IMR-90 (cell line): ENCODE measurements at regions not wholly inside any gene's neighbourhood (a gene's known extent, or its start where the extent isn't known, plus 50 kb on each side); places are given as distances from the start of the nearest gene placed in this dataset.

ENCODE experiments used
- ATAC-seq: fragments of 200-7000 bp; cut with Tn5 transposase; 2 replicates; pipeline ENCODE4 v1.9.1; 2020; ENCODE audit warnings: low read depth, mild to moderate bottlenecking, moderate library complexity
- BruUV-seq: library from RNA; stranded (reverse); fragments of 400-500 nt; replicated peaks from 2 replicates; lab custom pipeline; 2021; lab: Mats Ljungman, UMichigan
- CTCF ChIA-PET: fragments of 300-600 bp; formaldehyde crosslinking; extraction: SDS; loops from one replicate; lab custom pipeline; 2021; ENCODE audit warnings: antibody characterized with exemption; lab: Yijun Ruan, JAX
- POLR2A ChIA-PET: fragments of 300-600 bp; sonication (Branson Sonifier 250); formaldehyde crosslinking; loops from one replicate; lab custom pipeline; 2022; ENCODE audit warnings: antibody characterized with exemption; ENCODE audit not compliant: unreplicated experiment; lab: Charles Lee
- DNase-seq: peaks from one replicate; pipeline ENCODE4 v3.0.0; 2013
- H2AFZ ChIP-seq: replicated peaks from 2 replicates; pipeline ENCODE3; 2013; ENCODE audit warnings: low read length, mild to moderate bottlenecking; ENCODE audit not compliant: poor library complexity
- H2AK5ac ChIP-seq: 2 replicates; pipeline ENCODE4 v1.6.1; 2013; ENCODE audit warnings: low read depth, low read length, inconsistent platforms
- H2AK9ac ChIP-seq: replicated peaks from 2 replicates; pipeline ENCODE3; 2013; ENCODE audit warnings: mild to moderate bottlenecking, low read depth, low read length, moderate library complexity; ENCODE audit not compliant: poor library complexity
- H2BK120ac ChIP-seq: 2 replicates; pipeline ENCODE4 v1.6.1; 2013; ENCODE audit warnings: low read depth, low read length, inconsistent platforms
- H2BK15ac ChIP-seq: 3 replicates; pipeline ENCODE4 v1.6.1; 2013; ENCODE audit warnings: low read depth, low read length, inconsistent platforms
- H2BK20ac ChIP-seq: 2 replicates; pipeline ENCODE4 v1.6.1; 2013; ENCODE audit warnings: low read depth, mild to moderate bottlenecking, inconsistent platforms, low read length, moderate library complexity
- H2BK5ac ChIP-seq: 2 replicates; pipeline ENCODE4 v1.6.1; 2013; ENCODE audit warnings: mild to moderate bottlenecking, low read depth, low read length, inconsistent platforms; ENCODE audit not compliant: poor library complexity, severe bottlenecking
- H3K14ac ChIP-seq: replicated peaks from 2 replicates; pipeline ENCODE4 v1.6.1; 2013; ENCODE audit warnings: low read depth, low read length, inconsistent platforms
- H3K18ac ChIP-seq: 2 replicates; pipeline ENCODE4 v1.6.1; 2013; ENCODE audit warnings: low read depth, low read length, control low read depth
- H3K23ac ChIP-seq: 2 replicates; pipeline ENCODE4 v1.6.1; 2013; ENCODE audit warnings: low read depth, low read length, inconsistent platforms
- H3K27ac ChIP-seq: 2 replicates; pipeline ENCODE4 v1.5.1; 2013; ENCODE audit warnings: mild to moderate bottlenecking, control low read depth, low read length; ENCODE audit not compliant: insufficient read depth
- H3K27me3 ChIP-seq: 2 replicates; pipeline ENCODE4 v1.6.1; 2013; ENCODE audit warnings: low read length; ENCODE audit not compliant: control insufficient read depth, insufficient read depth
- H3K36me3 ChIP-seq: 2 replicates; pipeline ENCODE4 v1.6.1; 2013; ENCODE audit warnings: low read length, mixed read lengths; ENCODE audit not compliant: control insufficient read depth, insufficient read depth
- H3K4ac ChIP-seq: 2 replicates; pipeline ENCODE4 v1.6.1; 2013; ENCODE audit warnings: low read depth, low read length, inconsistent platforms
- H3K4me1 ChIP-seq: 2 replicates; pipeline ENCODE4 v1.6.1; 2013; ENCODE audit warnings: low read length, mixed read lengths; ENCODE audit not compliant: control insufficient read depth, insufficient read depth
- H3K4me2 ChIP-seq: 2 replicates; pipeline ENCODE4 v1.6.1; 2013; ENCODE audit warnings: low read depth, mild to moderate bottlenecking, control low read depth, low read length, moderate library complexity
- H3K4me3 ChIP-seq: 2 replicates; pipeline ENCODE4 v1.5.1; 2013; ENCODE audit warnings: low read depth, mild to moderate bottlenecking, control low read depth, low read length, moderate library complexity; ENCODE audit not compliant: insufficient read depth
- H3K56ac ChIP-seq: 2 replicates; pipeline ENCODE4 v1.6.1; 2013; ENCODE audit warnings: low read length, inconsistent platforms; ENCODE audit not compliant: insufficient read depth; ENCODE audit errors: extremely low read depth
- H3K79me1 ChIP-seq, 2 experiments: 2 replicates each; pipeline ENCODE4 v1.6.1; 2013; ENCODE audit warnings: low read length in 2 of 2, inconsistent platforms in 1 of 2, low read depth in 1 of 2
- H3K9ac ChIP-seq: 2 replicates; pipeline ENCODE4 v1.6.1; 2013; ENCODE audit warnings: low read depth, low read length, control low read depth
- H3K9me1 ChIP-seq: 2 replicates; pipeline ENCODE4 v1.6.1; 2013; ENCODE audit warnings: low read length, inconsistent platforms; ENCODE audit not compliant: insufficient read depth
- H3K9me3 ChIP-seq: 2 replicates; pipeline ENCODE4 v1.6.1; 2013; ENCODE audit warnings: low read length; ENCODE audit not compliant: control insufficient read depth, insufficient read depth
- H4K20me1 ChIP-seq: 2 replicates; pipeline ENCODE4 v1.6.1; 2013; ENCODE audit warnings: low read length, inconsistent platforms; ENCODE audit not compliant: insufficient read depth
- H4K5ac ChIP-seq: 2 replicates; pipeline ENCODE4 v1.6.1; 2013; ENCODE audit warnings: mild to moderate bottlenecking, low read depth, low read length, control low read depth
- H4K8ac ChIP-seq, 2 experiments: 2 replicates each; pipeline ENCODE4 v1.6.1; 2013; ENCODE audit warnings: low read depth in 2 of 2, low read length in 2 of 2, control low read depth in 1 of 2, inconsistent platforms in 1 of 2
- H4K91ac ChIP-seq: 2 replicates; pipeline ENCODE4 v1.6.1; 2013; ENCODE audit warnings: low read depth, low read length, inconsistent platforms; ENCODE audit not compliant: insufficient read depth
- BHLHE40 ChIP-seq: fragments of 150-350 bp; IDR thresholded peaks from 2 replicates; pipeline ENCODE4 v1.6.1; 2016; ENCODE audit warnings: mild to moderate bottlenecking, low read depth, low read length
- CEBPB ChIP-seq: IDR thresholded peaks from 2 replicates; pipeline ENCODE4 v1.6.1; 2012; ENCODE audit warnings: low read depth, low read length, improper control_type of control experiment
- CHD1 ChIP-seq: IDR thresholded peaks from 2 replicates; pipeline ENCODE4 v1.6.1; 2012; ENCODE audit warnings: low read depth, low read length, improper control_type of control experiment
- CTCF ChIP-seq: conservative IDR thresholded peaks from 2 replicates; pipeline ENCODE4 v1.5.1; 2012; ENCODE audit warnings: mild to moderate bottlenecking, low read depth, low read length, improper control_type of control experiment
- ELK1 ChIP-seq: fragments of 150-350 bp; IDR thresholded peaks from 2 replicates; pipeline ENCODE4 v1.6.1; 2016; ENCODE audit warnings: low read depth, mild to moderate bottlenecking, low read length, moderate library complexity, borderline replicate concordance
- FOS ChIP-seq: fragments of 150-350 bp; IDR thresholded peaks from 2 replicates; pipeline ENCODE4 v1.6.1; 2016; ENCODE audit warnings: low read depth, low read length
- MAFK ChIP-seq: IDR thresholded peaks from 2 replicates; pipeline ENCODE4 v1.6.1; 2012; ENCODE audit warnings: low read depth, low read length, improper control_type of control experiment
- MAZ ChIP-seq: IDR thresholded peaks from 2 replicates; pipeline ENCODE4 v1.6.1; 2012; ENCODE audit warnings: low read depth, mild to moderate bottlenecking, low read length, improper control_type of control experiment, moderate library complexity, borderline replicate concordance
- MXI1 ChIP-seq: IDR thresholded peaks from 2 replicates; pipeline ENCODE4 v1.6.1; 2012; ENCODE audit warnings: low read depth, mild to moderate bottlenecking, low read length, moderate library complexity, borderline replicate concordance
- NFE2L2 ChIP-seq: fragments of 150-350 bp; IDR thresholded peaks from 2 replicates; pipeline ENCODE4 v1.6.1; 2016; ENCODE audit warnings: low read depth, mild to moderate bottlenecking, low read length
- POLR2A ChIP-seq: IDR thresholded peaks from 2 replicates; pipeline ENCODE4 v1.6.1; 2012; ENCODE audit warnings: mild to moderate bottlenecking, low read depth, low read length
- RAD21 ChIP-seq: IDR thresholded peaks from 2 replicates; pipeline ENCODE4 v1.6.1; 2012; ENCODE audit warnings: low read length, improper control_type of control experiment
- RCOR1 ChIP-seq: IDR thresholded peaks from 2 replicates; pipeline ENCODE4 v1.6.1; 2012; ENCODE audit warnings: mild to moderate bottlenecking, low read length, improper control_type of control experiment; ENCODE audit not compliant: insufficient replicate concordance
- RFX5 ChIP-seq: IDR thresholded peaks from 2 replicates; pipeline ENCODE4 v1.8.0; 2012; ENCODE audit warnings: low read depth, mild to moderate bottlenecking, low read length, moderate library complexity
- SMC3 ChIP-seq: fragments of 150-350 bp; IDR thresholded peaks from 2 replicates; pipeline ENCODE4 v1.6.1; 2016; ENCODE audit warnings: low read depth, mild to moderate bottlenecking, antibody characterized with exemption, low read length, moderate library complexity
- USF2 ChIP-seq: fragments of 150-350 bp; IDR thresholded peaks from 2 replicates; pipeline ENCODE4 v1.6.1; 2017; ENCODE audit warnings: mild to moderate bottlenecking, antibody characterized with exemption, low read length, low read depth
- WGBS, 2 experiments: methylation state at CpG; one replicate each; pipeline versions ENCODE4 v1.1.5 to v1.1.7; 2013; ENCODE audit warnings: missing lambda C conversion rate in 2 of 2; ENCODE audit not compliant: insufficient read length in 1 of 2; ENCODE audit errors: extremely low coverage in 2 of 2; 5-methylcytosine and 5-hydroxymethylcytosine counted together
- dilution Hi-C: fragments of 300-500 bp; cut with HindIII; formaldehyde crosslinking; loops from one replicate; pipeline ENCODE4 v1.14.3; 2018; ENCODE audit warnings: low sequenced_read_pairs; ENCODE audit not compliant: unreplicated experiment
- in situ Hi-C: fragments of 300-500 bp; cut with MboI; formaldehyde crosslinking; loops from 3 replicates; pipeline ENCODE4 v1.14.3; 2019; ENCODE audit warnings: low sequenced_read_pairs, inconsistent platforms, mixed read lengths
- intact Hi-C: fragments of 100-400 bp; cut with micrococcal nuclease; formaldehyde crosslinking; loops from 2 replicates; pipeline ENCODE4 v1.10.0; 2022

- TF ChIP-seq MAFK: no peak
- no peak for TF ChIP-seq FOS
- TF ChIP-seq MAZ: no peak
- TF ChIP-seq RAD21: peak; percentile 49
- no peak for TF ChIP-seq USF2
- TF ChIP-seq MXI1: no peak
- TF ChIP-seq POLR2A: no peak
- no peak for TF ChIP-seq BHLHE40
- TF ChIP-seq RCOR1: no peak
- TF ChIP-seq SMC3: no peak
- TF ChIP-seq CHD1: no peak
- peak; percentile 48 for TF ChIP-seq CTCF
- TF ChIP-seq NFE2L2: no peak
- TF ChIP-seq ELK1: no peak
- no peak for TF ChIP-seq RFX5
- no peak for TF ChIP-seq CEBPB
- Histone ChIP-seq H4K8ac (no peak overlapping the region), H2BK20ac (no peak overlapping the region), H3K14ac (no peak overlapping the region), H3K9me1 (no peaks in the 10 kb centered on the region), H3K36me3 (no peaks in the 10 kb centered on the region), H2AK9ac (no peak overlapping the region), H2BK15ac (no peak overlapping the region), H2AFZ (no peak overlapping the region), H3K9ac (no peak overlapping the region), H3K23ac (no peak overlapping the region), H3K79me1 (no peaks in the 10 kb centered on the region), H2BK120ac (no peak overlapping the region), H4K91ac (no peak overlapping the region), H3K4me3 (no peak overlapping the region), H4K5ac (no peak overlapping the region), H3K27me3 (no peaks in the 10 kb centered on the region; the same call in 1 of the 2 replicates), H4K20me1 (no peaks in the 10 kb centered on the region), H2AK5ac (no peak overlapping the region), H3K9me3 (peaks cover 5% of the 10 kb centered on the region; the same call in 1 of the 2 replicates), H3K18ac (no peak overlapping the region), H2BK5ac (no peak overlapping the region), H3K56ac (no peak overlapping the region), H3K27ac (no peak overlapping the region), H3K4me1 (no peaks in the 10 kb centered on the region), H3K4me2 (no peak overlapping the region), H3K4ac (no peak overlapping the region)
- dilution Hi-C loops (no loop called here), intact Hi-C loops (loop anchor here (1.0 to 5.0 kb wide), 6 partner anchors 73 to 1172 kb away; no protein-coding TSS in a partner anchor), in situ Hi-C loops (loop anchor here (10.0 kb wide), 2 partner anchors 485 to 875 kb away; no protein-coding TSS in a partner anchor)
- no TSS peak for BruUV-seq
- CTCF ChIA-PET: no interaction called here
- DNase-seq: peak; percentile 23
- peak; percentile 67; the same call in 1 of the 2 replicates for ATAC-seq
- WGBS, 2 experiments: no CpG with 5 or more reads among the region's 9 CpGs
- POLR2A ChIA-PET: no interaction called here
These were observed 112.3 kb upstream of the NFIA start for GRCh38 chr1:60969971-60970509.
